HG03521 (cell line): ENCODE measurements at regions not wholly inside any gene's neighbourhood (a gene's known extent, or its start where the extent isn't known, plus 50 kb on each side); places are given as distances from the start of the nearest gene placed in this dataset.
"Not testable (repeated sequence)": the region's sequence is repeated elsewhere in the genome, so short reads cannot be mapped to it uniquely, and the experiment has no call there.

Experiments used
- ATAC-seq: cut with Tn5 transposase; IDR thresholded peaks from one replicate; pipeline ENCODE4 v1.9.1; 2021; ENCODE audit warnings: mild to moderate bottlenecking, moderate library complexity; ENCODE audit not compliant: unreplicated experiment

DNA sequence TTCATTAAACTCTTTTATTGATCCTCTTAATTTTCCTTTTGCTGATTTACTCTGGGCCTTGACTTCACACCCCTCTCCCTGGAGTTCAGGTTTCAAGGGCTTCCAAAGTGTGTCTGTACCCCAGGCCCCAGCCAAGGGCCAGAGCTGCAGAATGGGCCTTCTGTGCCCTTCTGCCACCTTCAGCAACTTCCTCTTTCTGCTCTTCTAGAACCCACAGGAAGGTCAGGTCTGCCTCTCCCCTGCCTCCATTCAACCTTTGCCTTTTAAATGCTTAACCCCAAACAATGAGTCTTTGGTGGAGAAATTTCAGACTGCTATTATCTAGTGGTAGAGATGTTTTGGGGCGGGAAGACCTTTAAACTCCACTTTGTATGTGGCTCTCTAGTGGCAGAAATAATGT is 63.1 kb downstream of the TSN start:
- no peak for ATAC-seq

DNA sequence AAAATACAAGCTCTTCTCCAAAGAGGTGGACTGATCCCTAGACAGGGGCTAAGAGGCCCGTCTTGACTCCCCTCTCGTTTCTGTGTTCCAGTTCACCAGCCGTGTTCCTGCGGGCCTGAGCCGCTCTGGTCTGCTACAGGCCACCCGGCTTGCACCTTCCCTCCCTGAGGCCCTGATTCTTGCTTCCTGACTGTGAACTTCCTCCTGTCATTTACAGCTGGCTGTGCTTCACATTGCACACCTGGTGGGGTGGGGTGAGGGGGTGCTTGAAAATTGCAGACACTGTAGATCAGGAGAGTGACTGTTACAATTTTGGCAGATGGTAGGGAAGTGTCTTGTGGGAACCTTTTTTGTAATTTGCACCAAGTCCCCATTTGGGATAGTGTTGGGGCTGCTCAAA is 64.4 kb downstream of the TSN start:
- no peak for ATAC-seq

DNA sequence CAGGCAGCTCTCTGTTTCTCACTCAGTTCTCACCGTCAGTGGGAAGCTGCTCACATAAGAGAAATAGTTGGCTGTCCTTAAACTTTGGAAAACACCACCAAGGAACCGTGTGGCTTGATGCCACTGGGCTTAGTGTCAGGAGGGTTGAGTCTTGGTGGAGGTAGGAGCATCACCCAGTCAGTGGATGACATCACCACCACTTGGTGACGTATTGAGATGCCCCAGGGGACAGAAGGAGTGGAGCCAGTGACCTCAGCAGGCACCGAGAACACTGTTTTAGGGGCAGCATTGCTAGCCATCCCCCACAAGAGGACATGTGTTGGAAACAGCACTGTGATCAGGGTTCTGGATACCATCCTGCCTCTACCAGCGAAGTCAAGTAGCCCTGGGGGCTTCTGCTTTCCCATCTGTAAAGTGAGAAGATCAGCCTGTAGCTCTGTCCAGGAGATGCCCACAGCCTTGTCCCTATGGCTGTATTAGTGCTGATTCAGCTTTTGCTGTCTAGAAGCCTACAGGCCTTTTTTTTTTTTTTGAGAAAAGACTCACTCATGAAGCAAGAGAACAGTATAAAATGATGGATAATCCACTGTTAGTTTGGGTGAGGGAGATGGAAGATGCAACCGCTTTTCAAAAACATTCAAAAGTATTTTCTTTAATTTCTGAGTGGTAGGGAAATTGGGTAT is 66.2 kb downstream of the TSN start:
- no peak for ATAC-seq

DNA sequence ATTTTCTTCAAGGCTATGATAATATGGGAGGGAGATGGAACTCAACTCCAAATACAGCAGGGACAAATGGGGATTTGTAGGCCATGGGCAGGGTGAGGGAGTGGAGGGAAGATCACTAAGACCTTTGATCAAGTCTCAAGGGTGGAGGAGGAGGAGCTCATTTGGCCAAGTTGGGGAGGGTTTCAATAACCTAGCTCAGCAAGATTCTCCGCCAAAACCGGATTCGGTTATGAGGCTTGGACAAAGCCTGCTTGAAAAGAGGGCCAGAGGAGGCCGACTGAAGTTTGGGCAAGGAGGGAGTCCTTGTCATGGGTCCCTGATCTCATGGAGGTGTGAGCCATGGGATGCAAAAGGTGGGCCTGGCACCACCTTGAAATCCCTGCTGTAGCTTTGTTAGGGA is 68.8 kb downstream of the TSN start:
- ATAC-seq = no peak

DNA sequence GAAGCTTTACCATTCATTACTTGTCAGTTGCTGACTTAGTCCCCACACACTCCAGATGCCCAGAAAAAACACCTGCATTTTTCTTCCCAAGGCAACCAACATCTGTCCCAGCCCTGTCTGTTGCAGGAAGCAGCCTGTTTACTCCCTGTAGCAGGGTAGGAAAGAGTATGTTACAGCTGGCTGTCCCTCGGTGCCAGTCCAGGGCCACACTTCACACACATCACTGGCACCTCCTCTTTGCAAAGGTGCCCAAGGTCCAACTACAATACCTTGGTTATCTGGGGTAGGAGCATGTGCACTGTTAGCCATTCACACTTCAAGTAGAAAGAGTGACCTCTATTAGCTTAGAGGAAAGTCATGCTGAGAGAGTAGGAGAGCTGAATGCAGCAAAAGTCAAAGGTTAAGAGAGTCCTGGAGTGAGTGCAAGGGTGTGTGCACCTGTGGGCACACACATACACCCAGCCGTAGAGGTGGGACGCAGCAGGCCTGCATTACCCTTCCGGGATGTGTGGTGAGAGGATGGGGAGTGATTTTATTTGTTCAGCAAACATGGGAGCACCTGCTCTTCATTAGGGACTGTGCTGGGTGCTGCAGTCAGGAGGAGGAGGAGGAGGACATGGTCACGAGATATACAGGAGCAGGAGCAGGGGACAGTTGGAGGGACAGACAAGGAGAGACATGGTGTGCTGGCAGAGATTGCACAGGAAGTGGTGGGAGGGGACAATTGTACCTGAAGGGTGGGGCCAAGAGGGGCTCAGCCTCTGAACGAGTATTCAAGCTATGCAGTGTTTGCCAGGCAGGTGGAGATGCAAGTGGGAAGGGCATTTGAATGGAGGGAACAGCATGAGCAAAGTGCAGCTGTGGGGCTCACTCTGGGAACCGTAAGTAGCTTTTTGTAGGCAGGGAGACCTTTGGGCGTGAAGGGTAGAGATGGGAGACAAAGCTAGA is 69.8 kb downstream of the TSN start:
- ATAC-seq = no peak

DNA sequence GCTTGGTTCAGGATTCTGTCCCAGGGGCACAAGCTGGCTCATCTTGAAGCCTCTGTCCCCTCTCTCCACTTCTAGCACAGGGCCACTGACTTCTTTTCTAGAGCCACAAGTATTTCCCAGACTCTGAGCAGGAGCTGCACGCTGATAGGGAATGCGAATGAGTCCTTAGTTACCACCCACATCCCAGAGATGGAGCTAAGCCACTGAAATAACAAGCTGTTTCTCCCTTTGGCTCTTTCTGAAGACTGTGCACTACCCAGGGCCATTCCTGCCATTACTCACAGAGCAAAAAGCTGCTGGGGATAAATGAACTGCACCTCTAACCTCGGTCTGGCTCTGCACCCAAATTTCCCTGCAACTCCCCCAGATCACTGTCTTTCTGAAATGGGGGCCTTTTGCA is 70.6 kb downstream of the TSN start:
- ATAC-seq = no peak

DNA sequence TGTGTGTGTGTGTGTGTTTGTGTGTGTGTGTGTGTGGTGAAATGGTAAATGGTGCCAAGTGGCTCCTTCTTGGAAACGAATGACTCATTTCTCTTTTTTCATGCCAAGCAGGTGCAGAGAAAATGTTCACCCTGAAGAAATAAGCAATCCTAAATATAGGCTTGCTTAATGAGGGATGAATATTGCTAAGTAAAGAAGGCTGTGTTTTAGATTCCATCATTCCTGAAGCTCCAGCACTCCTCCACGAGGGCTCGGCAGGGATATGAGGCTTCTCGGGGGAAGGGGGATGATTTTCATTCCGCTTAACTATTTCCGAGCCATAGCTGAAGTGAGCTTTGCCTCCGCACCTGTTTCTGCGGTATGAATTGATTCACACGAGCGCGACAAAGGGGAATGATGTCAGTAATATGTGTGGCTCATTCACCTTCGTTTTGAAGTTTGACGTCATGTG is 72.9 kb downstream of the TSN start:
- no peak for ATAC-seq

DNA sequence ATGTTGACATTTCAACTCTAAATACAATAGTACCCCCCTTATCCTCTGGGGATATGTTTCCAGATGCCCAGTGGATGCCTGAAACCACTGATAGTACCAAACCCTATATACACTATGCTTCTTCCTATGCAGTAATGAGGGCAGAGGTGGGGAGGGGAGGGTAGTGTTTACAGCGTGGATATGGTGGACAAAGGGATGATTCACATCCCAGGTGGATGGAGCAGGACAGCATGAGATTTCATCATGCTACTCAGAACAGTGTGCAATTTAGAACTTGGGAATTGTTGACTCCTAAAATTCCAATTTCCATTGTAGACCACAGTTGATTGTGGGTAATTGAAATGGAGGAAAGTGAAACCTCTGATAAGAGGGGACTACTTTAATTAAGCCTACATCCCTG is 75.4 kb downstream of the TSN start:
- ATAC-seq = no peak

DNA sequence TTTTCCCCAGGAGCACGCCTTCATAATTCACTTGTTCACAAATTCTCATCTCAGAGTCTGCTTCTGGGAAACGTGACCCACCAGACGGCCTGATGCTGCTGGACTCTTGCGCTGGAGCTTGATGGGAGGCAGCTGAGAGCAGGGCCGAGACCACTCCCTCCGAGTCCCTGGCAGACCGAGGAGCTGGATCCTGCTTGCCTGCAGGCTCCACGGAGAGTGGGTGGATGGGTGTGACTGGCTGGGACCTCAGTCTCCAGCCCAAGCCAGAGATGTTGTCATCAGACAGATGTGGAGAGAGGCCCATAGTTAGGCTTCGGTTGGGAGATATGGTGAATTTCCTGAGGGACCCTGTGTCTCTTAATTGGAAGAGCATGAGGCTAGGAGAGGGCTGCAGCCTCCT is 76.4 kb downstream of the TSN start:
- no peak for ATAC-seq

DNA sequence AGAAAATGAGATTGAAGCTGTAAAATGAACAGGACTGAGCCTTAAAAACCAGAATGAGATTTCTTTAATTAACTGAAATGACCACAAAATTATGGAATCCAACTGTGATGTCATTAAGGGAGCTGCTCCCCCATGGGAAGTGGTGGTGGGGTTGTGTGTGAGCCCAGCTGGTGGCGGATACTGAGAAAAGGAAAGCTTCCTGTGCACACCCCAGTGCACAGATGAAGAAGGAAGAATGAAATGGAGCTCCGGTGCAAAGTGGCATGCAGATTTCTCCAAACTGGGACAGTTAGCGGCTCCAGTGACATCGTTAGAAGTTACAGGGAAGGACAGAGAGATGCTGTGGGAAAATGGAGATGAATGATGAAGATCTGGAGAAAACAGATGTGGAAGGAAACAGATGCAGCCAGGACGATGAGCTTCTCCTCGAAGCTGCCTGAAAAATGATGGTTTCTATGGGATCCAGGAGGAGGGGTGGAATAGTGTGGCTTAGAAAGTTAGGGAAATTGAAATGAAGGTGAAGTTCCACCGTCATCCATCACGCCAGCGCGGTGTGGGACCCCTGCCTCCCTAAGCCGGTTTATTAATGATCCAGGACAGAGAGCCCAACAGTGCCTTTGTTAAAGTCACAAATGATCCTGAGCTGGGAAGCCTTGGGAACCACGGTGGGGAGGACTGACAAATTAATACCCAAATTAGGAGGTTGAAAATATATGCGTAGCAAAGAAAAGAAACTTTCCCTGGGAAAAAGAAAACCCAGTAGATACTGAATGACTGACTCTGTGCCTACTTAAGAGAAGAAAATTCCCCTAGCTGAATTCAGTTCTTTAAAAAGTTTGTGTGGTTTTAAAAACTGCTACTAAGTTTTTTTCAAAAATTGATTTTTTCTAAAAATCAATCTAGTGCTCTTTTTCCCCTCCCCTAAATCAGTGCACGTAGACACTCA is 77.2 kb downstream of the TSN start:
- ATAC-seq = no peak

DNA sequence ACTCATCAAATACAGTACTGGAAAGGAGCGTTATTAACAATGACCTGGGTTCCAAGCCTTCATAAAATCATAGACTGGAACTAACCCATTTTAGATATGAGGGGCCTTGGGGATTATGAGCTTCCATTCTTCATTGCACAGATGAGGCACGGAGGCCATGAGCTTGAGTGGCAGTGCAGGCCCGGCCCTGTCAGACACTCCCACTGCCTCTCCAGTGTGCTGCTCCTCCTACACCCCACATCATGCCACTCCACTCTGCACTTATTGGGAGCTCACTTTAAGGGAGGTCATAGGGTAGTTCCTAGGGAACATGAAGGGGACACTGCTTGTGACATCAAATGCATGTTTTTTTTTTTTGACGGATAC is 77.9 kb downstream of the TSN start:
- ATAC-seq = no peak

DNA sequence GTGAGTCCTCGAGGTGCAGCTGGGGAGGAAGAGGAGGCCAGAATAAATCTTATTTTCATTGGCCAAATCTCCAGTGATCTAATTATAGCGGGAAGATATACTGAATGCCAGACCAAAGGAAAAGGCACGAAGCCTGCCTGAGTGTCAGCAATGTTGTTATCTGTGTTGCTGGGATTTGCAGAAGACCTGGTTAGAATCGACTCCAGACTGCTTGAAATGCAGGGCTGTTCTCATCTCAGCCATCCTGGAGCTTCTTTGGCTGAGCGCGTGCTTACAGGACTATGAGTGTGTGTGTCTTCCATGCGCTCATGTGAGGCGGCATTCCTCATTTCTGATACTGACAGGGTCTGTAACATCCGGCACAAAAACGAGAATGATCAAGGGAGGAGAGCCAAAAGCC is 81.2 kb downstream of the TSN start:
- ATAC-seq = no peak

DNA sequence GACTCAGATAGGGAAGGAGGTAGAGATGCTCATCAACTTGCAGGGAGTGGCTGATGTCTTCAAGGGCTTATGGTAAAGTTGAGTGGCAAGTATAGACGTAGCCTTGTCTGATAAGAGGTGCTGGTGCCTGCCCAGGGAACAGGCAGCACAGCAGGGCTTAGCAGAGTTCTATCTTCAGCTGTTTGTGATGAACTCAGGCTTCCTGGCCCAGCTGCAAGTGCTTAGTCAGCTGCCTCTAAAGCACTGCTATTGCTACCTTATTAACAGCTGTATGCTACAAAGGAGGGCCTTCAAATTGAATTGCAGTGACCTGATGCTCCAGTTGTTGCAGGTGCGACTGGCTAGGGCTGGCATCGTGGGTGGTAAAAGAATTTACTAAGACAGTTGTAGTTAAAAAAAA is 82.1 kb downstream of the TSN start:
- no peak for ATAC-seq

DNA sequence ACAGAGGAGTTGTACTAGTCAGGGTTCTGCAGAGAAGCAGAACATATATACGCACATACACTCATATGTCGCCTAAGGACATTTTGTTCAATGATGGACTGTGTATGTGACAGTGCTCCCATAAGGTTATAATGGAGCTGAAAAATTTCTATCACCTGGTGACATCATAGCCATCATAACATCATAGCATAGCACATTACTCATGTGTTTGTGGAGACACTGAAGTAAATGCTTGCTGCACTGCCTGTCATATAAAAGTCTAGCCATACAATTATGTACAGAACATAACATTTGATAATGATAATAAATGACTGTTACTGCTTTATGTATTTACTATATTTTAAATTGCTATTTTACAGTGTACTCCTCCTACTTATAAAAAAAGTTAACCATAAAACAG is 83.1 kb downstream of the TSN start:
- ATAC-seq = no peak

DNA sequence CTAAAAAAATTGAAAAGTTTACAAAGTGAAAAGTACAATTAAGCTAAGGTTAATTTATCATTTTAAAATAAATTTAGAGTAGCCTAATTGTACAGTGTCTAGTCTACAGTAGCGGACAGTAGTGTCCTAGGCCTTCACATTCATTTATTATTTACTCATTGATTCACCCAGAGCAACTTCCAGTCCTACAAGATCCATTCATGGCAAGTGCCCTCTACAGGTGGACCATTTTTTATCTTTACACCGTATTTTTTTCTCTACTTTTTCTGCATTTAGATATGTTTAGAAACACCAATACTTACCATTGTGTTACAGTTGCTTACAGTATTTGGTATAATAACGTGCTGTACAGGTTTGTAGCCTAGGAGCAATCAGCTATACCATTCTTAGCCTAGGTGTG is 84.1 kb downstream of the TSN start:
- ATAC-seq = no peak

DNA sequence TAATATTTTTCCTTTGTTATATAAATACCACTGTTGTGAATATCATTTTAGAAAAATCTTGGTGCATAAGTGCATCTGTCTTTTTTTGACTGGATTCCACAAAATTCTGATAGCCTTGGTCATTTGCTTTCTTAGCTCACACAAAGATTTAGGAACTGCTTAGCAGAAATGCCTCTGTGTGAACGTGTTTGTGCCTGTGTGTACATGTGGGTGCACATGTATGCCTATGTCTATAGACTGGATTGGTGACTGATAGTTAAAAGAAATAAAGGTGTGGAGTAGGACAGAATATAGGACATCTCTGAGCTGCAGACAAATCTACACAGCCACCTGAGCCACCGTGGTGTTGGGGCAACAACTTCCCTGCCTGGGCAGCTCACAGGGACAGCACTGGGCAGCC is 93.8 kb downstream of the TSN start:
- ATAC-seq = no peak

DNA sequence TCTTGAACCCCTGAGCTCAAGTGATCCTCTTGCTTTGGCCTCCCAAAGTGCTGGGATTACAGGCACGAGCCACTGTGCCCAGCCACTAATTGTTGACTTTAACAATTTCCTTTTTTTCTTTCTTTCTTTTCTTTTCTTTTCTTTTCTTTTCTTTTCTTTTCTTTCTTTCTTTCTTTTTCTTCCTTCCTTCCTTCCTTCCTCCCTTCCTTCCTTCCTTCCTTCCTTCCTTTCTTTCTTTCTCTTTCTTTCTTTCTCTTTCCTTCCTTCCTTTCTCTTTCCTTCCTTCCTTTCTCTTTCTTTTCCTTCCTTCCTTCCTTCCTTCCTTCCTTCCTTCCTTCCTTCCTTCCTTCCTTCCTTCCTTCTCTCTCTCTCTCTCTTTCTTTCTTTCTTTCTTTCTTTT is 97.7 kb downstream of the TSN start:
- ATAC-seq = not testable (repeated sequence)

DNA sequence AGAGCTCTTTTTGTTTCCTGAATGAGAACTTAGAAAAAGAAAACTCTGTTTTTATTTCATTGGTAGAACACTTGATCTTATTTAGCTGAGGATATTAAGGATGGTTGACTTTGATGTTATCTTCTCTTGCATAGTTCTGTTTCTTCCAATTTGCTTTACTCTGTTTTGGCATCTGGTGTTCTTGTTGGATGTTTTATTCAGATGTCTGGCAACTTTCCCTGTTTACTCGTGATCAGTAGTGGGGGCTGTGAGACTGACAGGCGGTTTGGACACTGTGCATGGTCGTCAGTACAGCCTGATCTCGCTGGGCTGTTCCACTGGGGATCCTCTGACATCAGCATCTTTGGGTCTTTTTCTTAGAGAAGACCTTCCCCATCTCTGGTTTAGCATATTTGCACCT is 100.1 kb downstream of the TSN start:
- no peak for ATAC-seq

DNA sequence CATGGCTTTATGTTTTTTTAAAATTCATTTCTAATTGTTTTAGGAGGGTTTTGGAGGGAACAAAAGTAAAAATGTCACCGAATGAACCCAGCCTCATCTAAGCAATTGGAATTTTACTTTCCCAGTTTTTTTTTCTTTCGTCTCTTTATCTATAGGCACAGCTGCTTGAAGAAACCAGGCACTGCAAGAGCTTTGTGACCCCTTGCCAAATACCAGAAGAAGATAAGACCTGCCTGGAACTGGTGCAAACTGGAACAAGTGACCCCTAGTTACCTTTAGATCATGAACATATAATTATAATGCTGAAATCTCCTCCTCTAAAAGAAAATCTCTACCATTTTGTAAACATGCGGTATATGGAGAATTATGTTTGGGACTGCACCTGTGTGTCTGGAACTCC is 100.9 kb downstream of the TSN start:
- ATAC-seq = no peak

DNA sequence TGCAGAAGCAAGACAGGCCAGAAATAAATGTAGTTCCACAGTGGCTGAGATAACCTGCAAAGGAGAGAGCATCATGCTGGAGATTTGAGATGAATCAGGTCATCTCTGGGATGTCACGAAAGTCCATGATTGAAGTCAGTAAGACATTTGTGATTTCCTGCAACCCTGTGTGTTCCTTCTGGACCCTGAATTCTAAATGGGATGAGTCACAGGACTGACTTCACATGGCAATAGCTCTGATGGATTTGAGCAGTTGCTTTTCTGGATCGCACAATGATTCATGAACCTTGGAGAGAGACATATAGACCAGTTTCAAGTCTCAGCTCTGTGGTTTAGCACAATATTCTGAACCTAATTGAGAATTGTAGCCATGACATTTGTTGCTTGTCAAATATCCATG is 102.9 kb downstream of the TSN start:
- no peak for ATAC-seq

DNA sequence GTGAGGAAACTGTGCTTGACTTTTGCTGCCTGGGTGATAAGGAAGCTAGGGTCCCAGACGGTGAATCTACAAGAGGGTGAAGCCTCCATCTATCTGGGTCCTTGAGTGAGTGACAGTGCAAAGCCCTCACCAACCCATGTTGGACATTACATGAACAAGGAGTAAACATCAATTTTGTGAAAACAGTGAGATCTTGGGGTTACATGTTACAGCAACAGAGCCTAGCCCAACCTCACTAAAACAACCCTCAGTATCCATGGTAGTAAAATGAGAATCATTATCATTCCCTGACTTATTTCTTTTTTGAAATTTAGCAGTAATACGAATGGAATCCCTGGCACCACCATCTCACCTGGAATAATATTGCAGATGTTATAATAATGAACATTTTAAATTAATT is 103.4 kb downstream of the TSN start:
- ATAC-seq = no peak
